Pons (tissue), 1 donor: ENCODE measurements at regions not wholly inside any gene's neighbourhood (a gene's known extent, or its start where the extent isn't known, plus 50 kb on each side); places are given as distances from the start of the nearest gene placed in this dataset.

Experiments used
- DNase-seq: peaks from one replicate; pipeline ENCODE4 v3.0.0-alpha.2; 2016; ENCODE audit warnings: low spot score

DNA sequence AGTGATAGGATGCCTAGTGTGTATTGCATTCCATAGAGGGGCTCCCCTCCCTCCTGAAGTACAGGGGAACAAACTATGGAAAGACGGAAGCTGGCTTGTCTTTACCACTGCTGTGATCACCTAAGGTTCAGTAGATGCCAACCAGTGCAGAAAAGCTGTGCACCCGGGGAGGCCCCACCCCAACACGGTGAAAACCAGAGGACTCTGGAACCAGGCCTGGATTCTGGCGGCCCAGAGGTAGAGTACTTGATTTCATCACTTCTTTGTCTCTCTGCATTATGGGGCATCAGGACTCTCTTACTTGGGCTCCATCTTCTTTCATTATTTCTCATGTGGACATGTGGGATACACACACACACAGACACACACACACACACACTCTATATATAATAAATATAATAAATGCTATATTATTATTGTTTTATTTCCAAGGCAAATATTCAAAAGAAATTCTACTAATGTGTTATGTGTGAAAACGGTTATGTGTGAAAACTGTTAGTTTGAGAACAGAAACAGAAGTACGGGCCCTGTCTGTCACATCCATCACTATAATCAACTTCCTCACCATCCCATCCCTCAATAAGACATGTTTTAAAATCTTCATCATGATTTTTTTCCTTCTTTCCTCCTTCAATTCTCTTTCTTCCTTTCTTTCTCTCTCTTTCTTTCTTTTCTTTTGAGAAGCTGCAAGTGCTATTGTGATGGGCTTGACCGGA is 152.4 kb upstream of the CMC1 start:
- DNase-seq, result no peak

DNA sequence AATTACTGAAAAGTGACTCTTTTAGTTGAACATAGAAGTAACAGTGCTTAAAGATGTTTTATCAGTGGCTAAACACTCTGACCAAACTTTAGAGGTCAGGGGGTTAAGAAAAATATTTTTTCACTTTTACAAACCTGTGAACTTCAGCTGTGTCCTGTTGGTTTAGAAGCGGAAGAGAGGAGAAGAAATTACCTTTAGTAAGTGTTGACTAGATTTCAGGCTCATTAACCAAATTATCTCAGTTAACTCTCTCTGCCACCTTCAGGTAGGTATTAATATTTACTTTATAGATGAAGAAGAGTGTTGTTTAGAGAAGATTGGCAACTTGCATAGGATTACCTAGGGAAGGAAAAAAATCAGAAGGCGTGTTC is 151.9 kb upstream of the CMC1 start:
- DNase-seq, result no peak

DNA sequence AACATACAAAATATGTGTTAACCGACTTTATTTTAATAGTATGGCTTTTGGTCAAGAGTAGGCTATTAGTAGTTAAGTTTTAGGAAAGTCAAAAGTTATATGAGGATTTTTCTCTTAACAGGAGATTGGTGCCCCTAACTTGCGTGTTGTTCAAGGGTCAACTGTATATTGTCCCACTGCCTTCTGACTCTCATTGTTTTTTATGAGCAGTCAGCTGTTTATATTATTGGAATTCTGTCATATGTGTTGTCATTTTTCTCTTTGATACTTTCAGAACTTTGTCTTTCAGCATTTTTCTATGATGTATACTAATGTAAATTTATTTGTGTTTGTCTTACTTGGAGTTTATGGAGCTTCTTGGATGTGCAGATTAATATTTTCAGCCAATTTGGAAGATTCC is 142.1 kb upstream of the CMC1 start:
- DNase-seq, result no peak

DNA sequence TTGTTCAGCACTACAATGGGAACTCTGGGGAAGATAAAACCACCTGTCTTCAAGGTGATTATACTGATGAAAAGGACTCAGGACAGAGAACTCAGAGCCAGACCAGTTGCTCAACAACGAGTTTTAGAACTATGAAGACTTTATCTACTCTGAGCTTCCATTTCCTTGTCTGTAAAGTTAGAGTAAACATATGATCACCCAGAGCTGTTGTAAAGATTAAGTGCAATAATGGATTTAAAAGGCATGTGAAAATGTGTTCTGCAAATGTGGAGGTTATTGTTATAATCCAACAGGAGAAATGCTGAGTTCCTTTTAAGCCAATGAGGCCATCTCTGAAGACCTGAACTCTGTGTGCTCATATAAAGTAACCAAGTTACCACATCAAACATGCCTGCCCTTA is 139.7 kb upstream of the CMC1 start:
- no peak for DNase-seq

DNA sequence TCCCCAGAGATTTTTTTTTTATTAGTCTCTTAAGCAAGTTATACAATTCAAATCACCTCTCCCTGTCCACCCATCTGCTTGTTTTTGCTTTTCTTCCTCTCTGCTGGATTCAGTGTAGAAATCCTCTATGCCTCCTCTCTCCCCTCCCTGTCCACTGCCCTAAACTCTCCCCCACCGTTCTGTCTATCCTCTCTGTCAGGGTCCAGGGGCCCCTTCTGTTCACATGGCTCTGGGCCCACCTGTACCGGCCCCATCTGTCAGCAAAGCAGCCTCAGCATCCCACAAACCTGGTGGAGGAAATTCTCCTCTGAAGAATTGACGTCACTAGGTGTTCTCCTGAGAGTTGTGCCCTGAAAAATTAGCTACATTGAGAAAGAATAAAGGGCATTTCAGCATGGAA is 137.6 kb upstream of the CMC1 start:
- DNase-seq, result no peak

DNA sequence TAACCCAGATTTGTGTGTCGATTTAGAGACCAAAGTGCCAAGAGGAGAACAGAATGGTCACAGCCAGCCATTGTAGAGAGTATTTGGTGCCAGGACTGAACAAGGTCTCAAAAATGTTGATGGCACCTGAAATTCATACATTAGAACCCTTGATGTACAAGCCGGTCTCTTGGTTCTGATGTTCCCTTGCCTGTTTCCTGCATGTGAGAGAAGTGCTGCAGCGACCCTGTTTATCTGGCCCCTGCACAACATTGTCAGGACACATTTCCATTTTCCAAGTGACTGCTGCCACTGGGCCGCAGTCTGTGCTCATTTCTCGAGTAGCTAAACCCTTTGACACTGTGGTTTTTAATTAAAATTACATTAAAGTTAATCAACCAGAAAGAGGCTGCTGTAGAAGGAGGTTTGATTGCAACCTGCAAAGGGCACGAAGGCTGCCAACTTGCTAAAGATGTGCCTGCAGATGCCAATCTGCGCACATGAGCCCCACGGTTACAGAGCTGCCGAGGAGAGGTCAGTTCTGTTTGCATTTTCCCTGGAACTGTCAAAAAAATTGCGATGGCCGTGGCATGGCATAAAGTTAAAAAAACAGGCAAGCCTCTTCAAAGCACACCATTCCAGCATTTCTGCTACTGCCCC is 136.4 kb upstream of the CMC1 start:
- DNase-seq, result no peak

DNA sequence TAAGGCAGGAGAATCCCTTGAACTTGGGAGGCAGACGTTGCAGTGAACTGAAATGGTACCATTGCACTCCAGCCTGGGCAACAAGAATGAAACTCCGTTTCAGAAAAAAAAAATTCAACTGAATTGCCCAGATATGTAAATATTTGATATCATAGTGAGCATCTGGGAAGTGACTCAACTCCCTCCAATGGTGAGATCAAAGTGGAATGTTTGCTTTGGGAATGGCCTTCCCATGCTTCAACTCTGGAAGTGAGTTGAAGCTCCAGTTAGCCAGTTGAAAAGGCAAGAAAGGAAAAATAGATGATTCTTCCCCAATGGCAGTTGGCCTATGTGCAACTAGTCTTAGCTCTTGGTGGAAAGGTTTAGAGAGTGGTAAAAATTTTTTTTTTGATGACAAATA is 131.6 kb upstream of the CMC1 start:
- no peak for DNase-seq

DNA sequence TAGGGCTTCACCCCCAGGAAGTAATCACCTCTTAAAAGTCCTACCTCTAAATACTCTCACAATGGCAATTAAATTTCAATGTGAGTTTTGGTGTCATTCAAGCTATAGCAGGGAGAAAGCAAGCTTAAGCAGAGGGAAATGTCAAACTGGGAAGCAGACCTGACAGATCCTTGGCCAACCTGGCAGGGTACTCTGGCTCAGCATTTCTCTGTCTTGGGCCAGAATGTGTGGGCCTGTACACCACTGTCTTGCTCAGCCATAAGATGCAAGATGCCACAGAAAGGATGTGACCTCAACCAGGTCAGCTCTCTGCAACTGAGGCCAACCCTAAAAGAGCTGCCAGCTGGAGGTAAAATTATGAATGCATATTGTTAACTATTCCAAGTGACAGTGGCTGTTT is 130.6 kb upstream of the CMC1 start:
- no peak for DNase-seq

DNA sequence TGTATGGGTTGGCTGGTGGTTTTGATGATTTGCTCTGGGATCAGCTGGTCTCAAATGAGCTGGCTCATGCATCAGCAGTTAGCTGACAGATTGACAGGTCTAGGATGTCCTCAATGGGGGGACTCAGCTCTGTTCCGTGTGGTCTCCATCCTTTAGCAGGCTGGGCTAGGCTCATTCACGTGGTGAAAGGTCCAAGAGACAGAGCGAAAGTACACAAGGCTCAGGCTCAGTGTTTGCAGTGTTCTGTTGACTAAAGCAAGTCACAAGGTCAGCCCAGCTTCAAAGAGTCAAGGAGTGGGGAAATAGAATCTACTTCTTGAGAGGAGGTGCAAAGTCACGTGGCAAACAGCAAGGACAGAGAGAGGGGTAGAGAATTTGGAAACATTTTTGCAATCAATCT is 126.5 kb upstream of the CMC1 start:
- no peak for DNase-seq

DNA sequence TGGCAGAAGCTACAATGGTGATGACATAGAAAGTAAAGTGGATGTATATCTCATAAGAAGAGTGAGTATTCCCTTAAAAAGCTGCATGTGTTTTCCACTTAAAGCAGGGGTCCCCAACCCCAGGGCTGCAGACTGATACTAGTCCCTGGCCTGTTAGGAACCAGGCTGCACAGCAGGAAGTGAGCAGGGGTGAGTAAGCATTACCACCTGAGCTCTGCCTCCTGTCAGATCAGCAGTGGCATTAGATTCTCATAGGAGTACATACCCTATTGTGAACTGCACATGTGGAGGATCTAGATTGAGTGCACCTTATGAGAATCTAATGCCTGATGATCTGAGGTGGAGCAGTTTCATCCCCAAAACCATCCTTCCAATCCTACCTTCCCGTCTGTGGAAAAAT is 126.1 kb upstream of the CMC1 start:
- DNase-seq, result no peak

DNA sequence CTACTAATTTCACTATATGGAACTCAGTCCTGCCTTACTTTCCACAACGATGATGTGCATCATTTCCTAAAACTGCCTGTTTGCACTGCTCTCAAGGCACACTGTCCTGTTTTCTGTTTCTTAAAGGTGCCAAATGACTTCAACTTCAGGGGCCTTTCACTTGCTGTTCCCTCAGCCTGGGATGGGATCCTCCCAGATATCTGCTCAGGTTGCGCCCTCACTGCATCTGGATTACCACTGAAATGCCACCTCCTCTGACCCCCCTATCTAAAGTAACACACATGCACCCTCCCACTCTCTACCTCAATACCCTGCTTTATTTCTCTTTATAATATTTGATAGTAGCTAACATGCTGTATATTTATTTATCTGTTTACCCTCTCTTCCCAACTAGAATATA is 123.8 kb upstream of the CMC1 start:
- DNase-seq, result no peak

DNA sequence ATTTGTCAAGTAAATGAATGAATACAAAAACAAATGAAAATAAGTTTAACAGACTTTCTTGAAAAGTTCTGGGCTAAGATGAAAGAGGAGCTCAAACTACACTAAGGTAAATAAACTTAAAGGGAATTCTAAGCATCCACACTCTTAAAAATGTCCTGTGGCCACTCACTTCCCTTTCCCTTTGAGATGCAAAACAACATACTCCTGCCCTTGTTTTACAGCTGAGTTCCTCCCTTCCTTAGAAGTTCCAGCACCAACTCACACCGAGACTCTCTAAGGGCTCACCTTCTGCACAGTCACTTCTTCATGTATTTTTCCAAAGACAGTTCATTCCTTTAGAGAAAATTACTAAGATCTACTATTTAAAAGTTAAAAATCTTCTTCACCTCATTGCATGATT is 123.3 kb upstream of the CMC1 start:
- no peak for DNase-seq

DNA sequence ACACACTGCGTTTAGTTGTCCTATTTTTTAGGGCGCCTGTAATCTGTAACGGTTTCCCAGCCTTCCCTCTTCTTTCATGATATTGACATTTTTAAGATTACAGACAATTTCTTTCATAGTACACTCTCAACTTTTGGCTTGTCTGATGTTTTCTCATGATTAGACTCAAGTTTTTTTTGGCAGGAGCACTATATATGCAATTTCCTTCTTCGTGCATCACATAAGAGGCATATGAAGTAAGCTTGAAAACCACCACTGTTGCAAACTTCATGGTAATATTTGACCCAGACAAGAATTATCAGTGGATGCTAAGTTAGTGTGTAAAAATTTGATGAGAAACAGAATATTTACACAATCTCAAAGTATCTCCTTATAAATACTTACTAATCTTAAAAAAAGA is 119.2 kb upstream of the CMC1 start:
- no peak for DNase-seq

DNA sequence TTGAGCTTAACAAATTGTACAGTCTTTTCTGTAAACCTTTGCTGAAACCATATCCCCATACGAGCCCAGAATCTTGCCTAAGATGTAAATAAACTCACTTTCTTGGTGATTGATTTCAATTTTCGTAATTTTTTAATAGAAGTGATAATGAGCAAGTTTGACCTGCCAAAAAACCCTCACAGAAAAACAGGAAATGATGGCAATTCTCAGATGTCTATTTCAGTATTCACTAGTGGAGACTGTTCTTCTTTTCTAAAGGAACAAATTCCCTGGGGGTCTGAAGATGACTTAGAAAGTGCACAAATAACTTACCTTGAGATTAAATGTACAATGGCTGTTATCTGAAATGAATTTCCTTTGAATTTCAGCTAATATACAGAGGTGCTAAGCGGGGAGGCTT is 116.5 kb upstream of the CMC1 start:
- DNase-seq, result no peak

DNA sequence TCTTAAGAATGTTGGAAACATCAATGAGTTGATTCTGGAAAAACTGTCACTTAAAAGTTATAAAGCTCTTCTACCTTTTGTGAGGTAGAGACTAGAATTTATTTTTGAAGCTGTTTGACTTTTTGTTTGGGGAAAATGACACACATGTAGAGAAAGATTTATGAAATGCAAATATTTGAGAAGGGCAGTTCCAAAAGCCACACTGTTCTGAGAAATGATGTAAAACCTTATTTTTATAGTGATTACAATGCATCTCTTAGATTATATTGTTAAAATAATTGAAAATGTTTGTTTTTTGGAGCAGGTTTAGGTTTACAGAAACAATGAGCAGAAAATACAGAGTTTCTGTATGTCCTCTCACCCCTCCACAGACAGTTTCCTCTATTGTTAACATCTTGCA is 116.1 kb upstream of the CMC1 start:
- no peak for DNase-seq

DNA sequence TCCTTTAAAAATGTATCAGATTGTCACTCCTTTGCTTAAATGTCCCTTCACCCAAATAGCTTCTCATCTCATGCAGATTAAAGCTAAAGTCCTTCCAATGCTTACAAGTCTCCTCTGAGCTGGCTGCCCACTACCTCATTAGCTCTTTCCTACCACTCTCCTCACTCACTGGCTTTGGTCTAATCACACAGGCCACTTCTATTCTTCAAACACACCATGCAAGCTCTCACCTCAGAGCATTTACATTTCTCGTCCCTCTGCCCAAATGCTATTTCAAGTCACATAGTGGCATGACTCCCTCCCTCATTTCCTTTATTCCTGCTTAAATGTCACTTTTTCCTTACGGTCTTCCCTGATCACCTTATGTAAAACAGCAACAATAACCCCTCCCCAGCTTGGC is 110.6 kb upstream of the CMC1 start:
- no peak for DNase-seq

DNA sequence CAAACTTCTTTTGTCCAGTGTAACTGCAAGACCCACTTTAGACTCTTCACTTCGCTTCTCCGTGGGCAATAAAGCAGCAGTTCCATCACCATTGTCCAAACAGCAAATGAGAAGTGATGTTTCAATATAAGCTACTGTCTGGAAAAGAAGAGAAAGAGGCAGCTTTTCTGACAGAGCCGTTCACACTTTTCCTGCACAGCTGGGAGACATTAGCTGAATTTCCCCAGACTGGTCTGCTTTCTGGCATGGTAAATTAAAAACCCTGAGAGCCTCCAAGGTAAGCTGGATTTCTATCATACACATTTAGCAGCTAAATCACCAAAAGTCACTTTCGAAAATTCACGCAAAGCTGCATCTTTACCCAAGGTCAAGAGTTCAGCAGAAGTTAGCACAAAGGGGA is 108.5 kb upstream of the CMC1 start:
- no peak for DNase-seq

DNA sequence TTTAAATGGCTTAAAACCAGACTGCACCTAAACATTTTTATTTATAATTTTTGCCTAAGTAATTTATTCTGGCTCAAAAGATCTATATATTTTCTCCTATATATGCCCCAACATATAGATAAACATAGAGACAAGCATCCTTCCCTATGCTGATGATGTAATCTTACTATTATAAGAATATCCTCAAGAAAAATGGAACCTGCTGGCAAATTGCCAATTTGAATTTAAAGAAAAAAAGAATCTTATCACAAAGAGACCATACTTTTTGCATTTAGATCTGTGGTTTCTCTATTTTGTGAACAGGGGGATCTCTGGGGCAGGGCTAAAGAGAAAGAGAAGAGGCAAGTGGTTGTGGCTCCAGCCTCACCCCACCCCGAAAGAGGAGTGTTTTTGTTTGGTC is 107.2 kb upstream of the CMC1 start:
- DNase-seq, result no peak

DNA sequence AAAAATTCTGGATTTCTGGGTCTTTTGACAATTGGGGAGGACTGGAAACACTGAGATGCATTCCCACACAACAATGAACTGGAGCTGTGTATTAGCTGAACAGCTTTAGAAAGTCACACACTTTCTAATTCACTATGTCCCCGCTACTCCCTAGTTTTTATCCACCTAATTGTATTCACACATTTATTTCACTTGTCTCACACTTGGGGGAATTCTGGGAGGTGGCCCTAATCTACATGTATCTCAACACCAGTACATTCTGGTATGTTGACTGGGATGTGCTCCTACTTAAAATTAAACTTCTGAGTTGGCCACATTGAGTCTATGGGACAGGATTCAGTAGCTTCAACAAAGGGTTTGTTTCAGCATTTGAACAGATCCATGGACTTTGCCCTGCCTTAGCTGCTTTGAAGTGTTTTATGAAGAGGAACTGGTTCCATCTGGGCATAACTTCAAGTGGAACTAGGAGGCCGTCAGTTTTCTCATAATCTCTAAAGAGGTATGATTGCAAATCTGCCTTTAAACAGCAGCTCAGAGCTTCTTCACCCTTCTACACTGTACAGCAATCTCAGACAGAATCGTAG is 106.5 kb upstream of the CMC1 start:
- no peak for DNase-seq

DNA sequence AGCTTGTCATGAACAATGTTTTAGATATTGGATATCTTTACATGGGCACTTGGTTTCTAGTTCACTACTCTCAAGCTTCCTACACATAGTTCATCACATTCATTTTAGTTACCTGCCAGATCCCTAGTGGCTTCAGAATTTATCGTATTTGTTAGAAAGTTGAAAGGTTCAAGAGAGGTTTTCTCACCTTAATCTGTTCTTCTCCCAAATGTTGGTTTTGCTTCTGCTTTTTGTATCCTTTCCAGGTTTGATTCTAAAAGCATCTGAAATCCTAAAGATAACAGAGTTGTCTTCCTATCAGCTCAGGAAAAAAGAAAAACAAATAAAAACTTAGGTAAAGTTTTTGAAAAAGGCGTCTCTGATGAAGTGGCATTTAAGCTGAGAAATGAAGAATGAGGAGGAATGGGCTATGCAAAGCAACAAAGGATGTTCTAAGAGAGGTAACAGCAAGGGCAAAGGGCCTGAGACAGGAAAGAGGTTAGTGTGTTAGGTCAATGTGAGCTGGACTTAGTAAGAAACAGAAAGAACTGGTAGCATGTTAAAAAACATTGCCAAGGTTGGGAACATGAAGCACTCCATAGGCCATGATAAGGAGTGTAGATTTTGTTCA is 104.7 kb upstream of the CMC1 start:
- DNase-seq, result no peak

DNA sequence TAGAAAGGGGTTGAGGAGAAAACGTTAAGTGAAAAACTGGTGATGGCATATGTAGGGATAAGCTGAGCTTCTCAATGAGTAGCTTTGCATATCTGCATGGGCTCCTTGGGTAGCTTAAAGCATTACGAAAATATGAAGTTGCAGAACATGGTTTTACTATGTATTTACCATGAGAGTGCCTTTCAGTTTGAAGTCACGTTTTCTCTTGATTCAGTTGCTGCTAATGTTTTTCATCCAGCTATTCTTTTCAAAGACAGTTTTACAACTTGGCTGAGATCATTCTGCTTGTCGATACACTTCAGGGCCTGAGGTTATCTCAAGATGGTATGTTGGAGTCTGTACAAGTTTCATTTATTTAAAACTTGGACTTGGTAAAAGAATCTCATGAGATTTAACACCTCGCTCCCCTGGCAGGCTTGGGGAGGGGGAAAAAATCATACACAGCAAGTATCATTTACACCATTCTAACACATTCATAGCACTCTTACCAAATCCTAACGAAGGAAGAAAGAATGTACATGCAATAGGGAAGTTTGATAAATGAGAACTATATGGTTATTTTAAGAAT is 103.3 kb upstream of the CMC1 start:
- DNase-seq, result no peak

DNA sequence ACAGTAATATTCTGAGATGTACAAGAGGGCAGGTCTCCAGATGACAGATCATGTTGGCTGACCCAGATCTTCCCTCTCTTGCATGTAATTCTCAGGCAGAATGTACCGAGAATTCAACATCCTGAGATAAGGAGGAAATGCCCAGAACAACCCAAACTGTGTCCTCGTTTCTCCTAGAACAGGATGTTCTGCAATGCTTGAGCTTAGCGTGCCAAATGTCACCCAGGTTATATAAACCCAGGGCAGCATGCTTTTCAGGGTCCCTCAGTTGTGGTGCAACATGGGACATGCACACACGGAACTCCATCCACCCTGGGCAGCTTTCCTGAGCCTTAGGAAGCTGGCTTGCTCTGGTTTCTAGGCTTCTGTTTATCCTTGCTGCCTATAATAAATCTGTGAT is 102.1 kb upstream of the CMC1 start:
- no peak for DNase-seq

DNA sequence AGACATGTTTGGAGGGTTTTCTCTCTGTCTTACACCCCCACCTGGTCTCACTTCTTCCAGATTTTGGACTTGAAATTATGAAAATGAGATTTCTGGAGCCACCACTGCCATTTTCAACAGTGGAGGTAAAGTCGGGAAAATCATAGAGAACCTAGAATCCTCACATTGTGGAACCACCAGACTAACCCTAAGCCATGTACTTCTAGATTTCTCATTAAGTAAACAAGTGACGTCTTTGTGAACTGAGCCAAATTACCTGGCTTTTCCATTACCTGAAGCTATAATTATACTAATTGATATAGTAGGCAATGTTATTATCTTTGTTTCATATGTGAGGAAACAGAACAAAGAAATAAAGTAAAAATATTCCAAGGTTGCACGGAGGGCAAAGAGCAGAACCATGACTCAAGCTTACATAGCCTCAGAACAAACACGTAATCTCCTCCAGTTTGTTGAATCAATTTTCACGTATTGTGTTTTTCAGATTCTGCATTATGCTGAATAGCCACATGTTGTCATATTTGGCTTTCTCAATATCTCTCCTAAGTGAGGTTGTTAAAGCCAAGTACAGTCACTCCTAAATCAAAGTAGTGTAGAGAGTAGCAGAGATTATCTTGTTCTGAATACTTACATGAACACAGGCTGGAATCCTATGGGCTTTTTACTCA is 101.3 kb upstream of the CMC1 start:
- DNase-seq, result no peak
